GM19035 (cell line): ENCODE measurements at regions not wholly inside any gene's neighbourhood (a gene's known extent, or its start where the extent isn't known, plus 50 kb on each side); places are given as distances from the start of the nearest gene placed in this dataset.
"Not testable (repeated sequence)": the region's sequence is repeated elsewhere in the genome, so short reads cannot be mapped to it uniquely, and the experiment has no call there.

ENCODE experiments used
- ATAC-seq: cut with Tn5 transposase; IDR thresholded peaks from one replicate; pipeline ENCODE4 v1.9.1; 2021; ENCODE audit not compliant: unreplicated experiment

GRCh38 chr12:105455261-105455660 is 124.8 kb downstream of the C12orf75 start:
- no peak for ATAC-seq

GRCh38 chr12:105457026-105457425 is 126.5 kb downstream of the C12orf75 start:
- ATAC-seq, result no peak

DNA sequence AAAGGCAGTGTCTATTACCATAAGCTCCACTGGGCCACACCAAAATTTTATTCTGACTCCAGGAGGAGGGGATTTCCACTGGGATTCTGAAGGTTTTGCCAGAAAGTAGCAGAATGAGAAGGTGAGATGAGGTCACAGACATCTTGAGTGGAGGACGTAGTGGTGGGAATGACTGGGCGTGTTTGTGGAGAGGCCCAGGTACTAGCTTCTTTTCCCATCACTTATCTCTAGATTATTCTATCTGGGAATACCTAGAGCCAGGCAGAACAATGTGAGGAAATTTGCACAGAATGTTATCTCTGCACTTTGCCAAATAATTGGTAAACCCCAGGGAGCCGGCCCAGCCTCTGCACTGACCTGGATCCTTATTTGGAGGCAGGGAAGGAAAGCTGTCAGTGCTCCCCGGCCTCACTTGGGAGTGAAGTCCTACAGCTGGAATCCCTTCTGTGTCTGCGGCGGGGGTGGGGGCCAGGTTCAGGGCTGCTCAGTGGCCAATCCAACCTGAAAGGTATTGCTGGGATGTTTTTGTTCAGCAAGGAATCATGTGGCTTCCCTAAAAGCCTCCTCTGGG is 129.4 kb downstream of the C12orf75 start:
- ATAC-seq, result no peak

DNA sequence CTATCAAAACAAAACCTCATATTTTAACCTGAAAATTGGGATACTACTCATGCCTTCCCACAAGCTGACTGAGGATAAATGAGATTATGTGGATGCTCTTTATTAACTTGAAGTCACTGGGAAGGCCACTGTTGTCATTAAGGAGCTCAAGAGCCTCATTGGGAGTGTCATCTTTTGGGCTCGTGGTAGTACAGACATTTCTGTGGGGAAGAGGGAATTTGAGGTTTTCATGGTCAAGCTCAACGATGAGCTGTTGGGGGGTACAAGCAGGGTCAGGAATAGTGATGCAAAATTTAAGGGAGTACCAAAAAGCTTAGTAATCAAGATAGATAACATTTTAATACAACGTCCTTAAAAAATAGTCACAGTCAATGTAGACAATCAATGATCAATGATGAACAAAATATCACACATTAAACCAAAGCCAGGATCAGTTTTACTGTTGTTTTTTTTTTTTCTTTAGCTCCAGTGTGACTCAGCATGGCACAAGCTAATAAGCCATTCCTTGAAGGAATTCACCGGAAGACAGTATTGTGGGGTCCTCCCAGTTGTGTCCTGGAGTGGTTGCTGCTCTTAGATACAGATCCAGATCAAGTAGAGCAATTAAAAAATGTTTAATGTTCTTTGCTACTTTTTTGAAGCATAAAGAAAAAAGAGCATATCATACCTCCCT is 130.9 kb downstream of the C12orf75 start:
- no peak for ATAC-seq

- ATAC-seq, result no peak
These were observed 131.7 kb downstream of the C12orf75 start for GRCh38 chr12:105461944-105462762.

DNA sequence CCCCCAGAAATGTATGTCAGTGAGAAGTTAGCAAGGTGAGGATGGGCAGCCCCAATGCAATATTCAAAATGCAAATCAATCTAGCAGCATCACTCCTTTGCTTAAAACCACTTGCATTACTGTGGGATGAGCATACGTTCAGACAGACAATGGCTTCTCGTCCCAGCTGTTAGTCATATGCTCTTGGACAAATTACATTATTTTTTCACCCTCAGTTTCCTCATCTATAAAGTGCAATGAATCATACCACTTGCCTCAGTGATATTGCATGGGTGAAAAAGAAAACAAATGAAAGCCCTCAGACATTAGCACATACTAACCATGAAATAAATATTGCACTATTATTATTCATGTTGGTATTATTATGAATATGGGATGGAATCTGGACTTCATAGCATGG is 132.3 kb downstream of the C12orf75 start:
- no peak for ATAC-seq

GRCh38 chr12:105464406-105464805 is 133.9 kb downstream of the C12orf75 start:
- no peak for ATAC-seq

DNA sequence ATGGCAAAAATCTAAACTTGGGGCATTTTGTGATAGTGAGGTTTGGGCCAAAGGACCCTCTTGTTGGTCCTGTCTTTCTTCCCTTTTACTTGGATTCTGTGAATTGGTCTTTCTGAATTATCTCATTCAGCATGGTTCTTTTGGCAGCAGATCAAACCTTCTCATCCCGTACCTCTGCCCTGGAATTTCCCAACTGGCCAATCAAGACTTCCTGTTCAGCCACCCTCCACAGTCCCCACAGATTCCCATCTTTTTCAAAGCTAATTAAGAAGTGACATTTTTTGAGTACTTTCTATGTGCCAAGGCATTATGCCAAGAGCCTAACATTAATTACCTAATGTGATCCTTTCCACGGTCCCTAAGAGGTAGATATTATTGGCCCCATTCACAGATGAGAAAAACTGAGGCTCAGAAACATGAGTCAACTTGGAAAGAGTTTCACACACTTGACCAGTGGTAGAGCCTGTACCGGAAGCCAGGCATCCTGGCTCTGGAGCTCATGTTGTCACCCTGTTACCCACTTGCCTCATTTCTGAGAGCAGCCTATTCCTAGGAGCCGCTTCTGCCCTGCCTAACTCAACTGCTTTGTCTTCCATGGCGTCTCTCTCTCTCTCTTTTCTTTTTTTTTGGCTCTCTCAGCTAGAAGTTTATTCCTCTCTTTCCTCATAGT is 135.9 kb downstream of the C12orf75 start:
- ATAC-seq, result no peak

DNA sequence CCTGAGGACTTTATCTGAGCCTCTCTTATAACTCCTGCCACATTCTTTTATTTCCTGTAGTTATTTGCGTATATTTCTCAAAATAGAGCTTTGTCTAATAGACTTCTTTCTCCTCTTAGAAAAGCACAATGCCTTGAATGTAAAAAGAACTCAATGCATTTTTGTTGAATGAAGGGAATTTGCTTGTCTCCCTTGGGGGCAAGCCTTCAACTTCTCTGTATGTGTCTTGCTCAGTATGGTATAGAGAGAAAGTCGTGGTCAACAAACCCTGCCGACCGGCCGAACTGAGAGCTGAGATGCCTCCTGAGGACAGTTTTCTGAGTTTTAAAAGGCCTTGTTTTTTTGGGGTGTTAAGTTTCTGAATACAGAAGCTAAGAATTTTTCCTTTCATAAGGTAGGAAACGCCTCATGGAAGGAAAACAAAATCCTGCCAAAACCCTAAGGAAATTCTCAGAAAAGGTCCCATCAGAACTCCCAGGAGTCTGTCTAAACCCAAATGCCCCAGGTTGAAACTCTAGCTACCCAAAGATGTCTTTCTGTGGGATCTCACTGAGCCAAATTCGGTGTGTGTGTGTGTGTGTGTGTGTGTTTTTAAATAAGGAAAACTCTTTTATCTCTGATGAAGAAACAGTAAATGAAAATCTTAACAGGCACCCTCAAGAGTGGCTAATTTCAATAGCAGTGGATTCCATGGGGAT is 136.6 kb downstream of the C12orf75 start:
- ATAC-seq, result no peak

- no peak for ATAC-seq
These were observed 137.3 kb downstream of the C12orf75 start for GRCh38 chr12:105467710-105468366.

GRCh38 chr12:105468464-105468863 is 138.0 kb downstream of the C12orf75 start:
- no peak for ATAC-seq

DNA sequence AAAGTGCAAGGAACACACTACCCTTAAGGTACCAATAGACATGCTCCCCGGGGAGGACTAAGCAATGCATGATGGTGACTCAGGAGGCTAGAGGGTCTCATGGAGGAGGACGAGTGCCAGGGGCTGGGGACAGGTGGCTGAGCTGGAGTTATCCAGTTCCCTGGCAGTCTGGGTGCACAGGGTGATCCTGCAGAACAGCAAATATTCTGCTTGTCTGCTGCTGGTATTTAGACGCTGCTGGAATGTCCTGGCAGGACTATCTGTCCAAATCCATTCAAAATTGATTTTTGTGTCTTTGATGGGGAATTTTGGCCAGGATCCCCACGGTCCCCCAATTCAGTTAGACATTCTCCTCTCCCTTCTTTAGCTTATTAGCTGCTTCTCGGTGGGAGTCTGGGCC is 138.7 kb downstream of the C12orf75 start:
- no peak for ATAC-seq

- ATAC-seq, result no peak
These were observed 139.2 kb downstream of the C12orf75 start for GRCh38 chr12:105469701-105470100.

DNA sequence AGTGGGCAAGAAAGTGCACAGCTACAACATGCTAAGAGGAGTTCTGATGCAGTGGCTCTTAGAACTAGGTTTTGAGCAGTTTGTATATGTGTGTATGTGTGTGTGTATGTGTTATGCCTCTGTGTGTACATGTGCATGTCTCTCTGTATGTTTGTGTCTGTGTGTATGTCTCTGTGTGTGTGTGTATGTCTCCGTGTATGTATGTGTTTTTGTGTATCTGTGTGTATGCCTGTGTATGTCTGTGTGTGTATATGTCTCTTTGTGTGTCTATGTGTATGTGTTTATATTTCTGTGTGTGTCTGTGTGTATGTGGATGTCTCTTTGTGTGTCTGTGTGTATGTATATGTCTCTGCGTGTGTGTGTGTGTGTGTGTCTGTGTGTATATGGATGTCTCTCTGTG is 139.6 kb downstream of the C12orf75 start:
- no peak for ATAC-seq

GRCh38 chr12:105470601-105471000 is 140.1 kb downstream of the C12orf75 start:
- no peak for ATAC-seq

DNA sequence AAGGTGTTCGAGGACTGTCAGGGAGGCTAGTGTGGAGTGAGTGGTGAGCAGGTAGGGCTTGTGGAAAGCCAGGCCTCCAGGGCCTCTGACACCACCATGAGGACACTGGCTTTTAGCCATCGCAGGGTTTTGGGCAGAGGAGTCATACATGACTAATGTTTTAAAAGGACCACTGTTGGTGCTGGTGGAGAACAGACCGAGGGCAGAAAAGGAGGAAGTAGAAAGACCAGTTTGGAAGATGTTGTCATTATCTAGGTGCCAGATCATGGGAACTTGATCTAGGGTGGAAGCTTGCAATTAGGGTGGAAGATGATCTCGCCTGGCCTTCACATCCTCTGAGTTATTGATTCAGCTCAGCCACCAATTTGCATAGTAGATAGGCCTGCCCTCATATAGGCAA is 144.2 kb downstream of the C12orf75 start:
- no peak for ATAC-seq

DNA sequence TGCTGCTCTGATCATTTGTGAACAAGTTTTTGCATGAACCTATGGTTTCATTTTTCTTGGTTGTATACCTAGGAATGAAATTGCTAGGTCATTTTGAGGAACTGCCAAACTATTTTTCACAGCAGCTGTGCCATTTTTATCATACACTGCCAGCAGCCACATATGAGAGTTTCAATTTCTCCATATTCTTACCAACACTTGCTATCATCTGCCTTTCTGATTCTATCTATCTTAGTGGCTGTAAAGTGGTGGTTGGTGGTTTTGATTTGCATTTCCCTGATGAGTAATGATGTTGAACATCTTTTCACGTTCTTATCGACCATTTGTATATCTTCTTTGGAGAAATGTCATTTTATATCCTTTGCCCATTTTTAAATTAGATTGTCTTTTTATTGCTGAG is 146.1 kb downstream of the C12orf75 start:
- ATAC-seq, result no peak

DNA sequence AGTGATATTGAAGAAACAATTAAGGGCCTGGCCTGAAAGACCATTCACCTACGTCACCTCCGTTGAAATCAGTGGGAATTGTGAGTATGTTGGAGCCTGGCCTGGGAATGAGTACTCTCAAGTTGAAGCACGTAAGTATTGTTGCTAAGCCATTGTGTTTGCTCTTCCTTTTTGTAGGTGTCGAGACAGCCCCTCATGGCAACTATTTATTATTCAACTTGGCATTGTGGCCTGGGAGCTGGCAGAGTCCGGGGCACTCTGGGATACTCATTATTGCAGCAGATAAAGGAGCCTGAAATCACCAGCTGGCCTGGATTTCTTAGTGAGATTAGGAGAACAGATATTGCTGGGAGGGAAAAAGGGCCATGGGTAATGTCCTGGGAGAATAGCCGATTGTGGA is 147.4 kb downstream of the C12orf75 start:
- ATAC-seq, result no peak

GRCh38 chr12:105478788-105479187 is 148.3 kb downstream of the C12orf75 start:
- ATAC-seq, result not testable (repeated sequence)

GRCh38 chr12:105479710-105480109 is 149.2 kb downstream of the C12orf75 start:
- no peak for ATAC-seq
